ENCODE measurements at regions not wholly inside any gene's neighbourhood (a gene's known extent, or its start where the extent isn't known, plus 50 kb on each side); places are given as distances from the start of the nearest gene placed in this dataset.
A peak's percentile ranks its signal among the peaks of the same experiment; 100 is the strongest.

DNA sequence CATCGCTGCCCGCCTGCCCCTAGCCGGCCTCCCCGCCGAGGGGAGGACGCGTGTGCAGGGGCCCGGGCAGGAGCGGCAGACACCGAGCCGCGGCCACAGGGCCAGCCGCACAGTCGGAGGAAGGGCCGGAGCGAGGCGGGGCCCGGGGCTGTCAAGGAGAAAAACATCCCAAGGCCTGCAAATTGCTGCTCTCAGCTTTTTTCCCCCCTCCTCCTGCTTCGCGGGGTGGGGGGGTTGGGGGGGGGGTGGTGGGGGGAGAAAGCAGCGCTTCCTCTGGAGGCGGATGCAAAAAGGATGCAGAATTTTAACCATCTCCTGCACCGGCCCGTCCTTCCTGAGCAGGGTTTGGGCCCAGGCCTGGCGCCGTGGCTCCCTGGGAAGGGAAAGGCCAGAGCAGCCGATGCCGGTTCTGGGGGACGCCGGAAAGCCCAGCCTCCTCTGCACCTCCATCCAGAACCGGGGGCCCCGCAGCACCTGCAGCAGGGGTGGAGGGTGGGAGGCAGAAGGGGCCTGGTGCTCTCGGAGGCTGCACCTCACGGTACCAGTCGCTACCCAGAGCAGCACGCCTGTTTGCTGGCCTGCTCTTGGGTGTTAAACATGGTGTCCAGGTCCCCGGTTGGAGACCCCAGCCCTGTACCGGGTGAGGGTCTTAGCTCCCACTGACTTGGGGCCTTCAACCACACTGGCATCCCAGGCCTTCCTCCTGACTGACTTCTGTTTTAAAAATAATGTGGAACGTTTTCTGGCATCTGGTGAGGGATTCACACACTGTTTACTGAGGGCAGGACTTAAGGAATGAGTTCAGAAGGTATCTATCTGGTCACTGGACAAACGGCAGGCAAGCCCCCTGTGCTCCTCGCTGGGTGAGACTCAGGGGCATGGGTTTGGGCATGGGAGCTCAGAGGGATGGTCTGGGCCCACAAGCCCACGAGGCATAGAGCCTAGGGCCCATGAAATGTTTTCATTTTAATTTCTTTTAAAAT lies 77.4 kb upstream of the WNT7B start:
- H3K27ac Mint-ChIP-seq (ENCODE audit: unreplicated experiment): peak overlapping the region; percentile 76
- TF ChIP-seq, protein P1, sequence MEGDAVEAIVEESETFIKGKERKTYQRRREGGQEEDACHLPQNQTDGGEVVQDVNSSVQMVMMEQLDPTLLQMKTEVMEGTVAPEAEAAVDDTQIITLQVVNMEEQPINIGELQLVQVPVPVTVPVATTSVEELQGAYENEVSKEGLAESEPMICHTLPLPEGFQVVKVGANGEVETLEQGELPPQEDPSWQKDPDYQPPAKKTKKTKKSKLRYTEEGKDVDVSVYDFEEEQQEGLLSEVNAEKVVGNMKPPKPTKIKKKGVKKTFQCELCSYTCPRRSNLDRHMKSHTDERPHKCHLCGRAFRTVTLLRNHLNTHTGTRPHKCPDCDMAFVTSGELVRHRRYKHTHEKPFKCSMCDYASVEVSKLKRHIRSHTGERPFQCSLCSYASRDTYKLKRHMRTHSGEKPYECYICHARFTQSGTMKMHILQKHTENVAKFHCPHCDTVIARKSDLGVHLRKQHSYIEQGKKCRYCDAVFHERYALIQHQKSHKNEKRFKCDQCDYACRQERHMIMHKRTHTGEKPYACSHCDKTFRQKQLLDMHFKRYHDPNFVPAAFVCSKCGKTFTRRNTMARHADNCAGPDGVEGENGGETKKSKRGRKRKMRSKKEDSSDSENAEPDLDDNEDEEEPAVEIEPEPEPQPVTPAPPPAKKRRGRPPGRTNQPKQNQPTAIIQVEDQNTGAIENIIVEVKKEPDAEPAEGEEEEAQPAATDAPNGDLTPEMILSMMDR (IDR thresholded peaks at IDR 0.05; ENCODE audit: unreplicated experiment): no peak
- peak; percentile 47 for DNase-seq
- peaks cover 13% of the 10 kb centered on the region for H3K4me1 Mint-ChIP-seq (ENCODE audit: low read depth, unreplicated experiment)
- intact Hi-C loops (cut with micrococcal nuclease; ENCODE audit: unreplicated experiment): loop anchor here (10.0 kb wide), 1 partner anchor 50 kb away; no protein-coding TSS in a partner anchor
- no peaks in the 10 kb centered on the region for H3K27me3 Mint-ChIP-seq (ENCODE audit: unreplicated experiment)
- H3K36me3 Mint-ChIP-seq (ENCODE audit: insufficient read depth, unreplicated experiment): peaks cover 26% of the 10 kb centered on the region
- no TSS peak for BruUV-seq (replicated peaks)
- peak overlapping the region; percentile 80 for H3K4me3 Mint-ChIP-seq (ENCODE audit: low read depth, unreplicated experiment)
- no peaks in the 10 kb centered on the region for H3K9me3 Mint-ChIP-seq (ENCODE audit: low read depth, unreplicated experiment)
- CTCF ChIA-PET: interaction anchor here (1.1 to 1.9 kb wide), 4 partner anchors 18 to 476 kb away, joined by 3 to 11 read pairs (median 4); no protein-coding TSS in a partner anchor

DNA sequence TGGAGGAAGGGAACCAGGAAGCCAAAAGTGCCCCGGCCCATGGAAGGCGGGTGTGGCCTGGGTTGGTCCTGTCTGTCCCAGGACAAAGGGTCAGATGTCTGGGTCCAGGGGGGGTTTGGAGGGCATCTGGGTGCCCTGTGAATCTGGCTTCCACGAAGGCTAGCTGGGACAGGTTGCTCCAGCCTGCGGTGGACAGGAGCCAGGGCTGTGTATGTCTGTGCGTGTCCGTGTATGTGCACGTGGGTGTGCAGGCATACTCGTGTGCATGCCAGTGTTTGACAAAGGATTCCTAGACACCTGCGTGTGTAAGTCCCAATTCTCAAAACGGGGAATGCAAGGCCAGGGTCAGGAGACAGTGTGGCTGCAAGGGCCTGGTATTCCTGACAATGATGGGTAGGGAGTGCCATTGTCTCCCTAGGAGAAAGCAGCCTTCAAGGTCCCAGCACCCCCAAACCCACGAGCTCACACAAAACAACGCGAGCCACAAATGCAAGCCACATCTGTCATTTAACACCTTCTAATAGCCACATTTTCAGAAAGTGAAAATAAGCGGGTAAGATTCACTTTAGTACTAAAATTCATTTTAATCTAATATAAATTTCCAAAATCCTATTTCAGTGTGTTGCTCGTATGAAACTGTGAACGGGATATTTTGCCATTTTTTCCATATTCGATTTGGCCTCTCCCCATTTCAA lies 78.4 kb upstream of the WNT7B start:
- H3K27me3 Mint-ChIP-seq (ENCODE audit: unreplicated experiment): no peaks in the 10 kb centered on the region
- DNase-seq: no peak
- CTCF ChIA-PET: interaction anchor here (1.2 kb wide), 1 partner anchor 19 kb away, joined by 4 read pairs; no protein-coding TSS in a partner anchor
- intact Hi-C loops (cut with micrococcal nuclease; ENCODE audit: unreplicated experiment): loop anchor here (10.0 kb wide), 1 partner anchor 49 kb away; no protein-coding TSS in a partner anchor
- TF ChIP-seq, protein P1 (IDR thresholded peaks at IDR 0.05; ENCODE audit: unreplicated experiment): no peak
- H3K4me3 Mint-ChIP-seq (ENCODE audit: low read depth, unreplicated experiment): peak overlapping the region; percentile 80
- peaks cover 26% of the 10 kb centered on the region for H3K36me3 Mint-ChIP-seq (ENCODE audit: insufficient read depth, unreplicated experiment)
- no peaks in the 10 kb centered on the region for H3K9me3 Mint-ChIP-seq (ENCODE audit: low read depth, unreplicated experiment)
- H3K27ac Mint-ChIP-seq (ENCODE audit: unreplicated experiment): peak overlapping the region; percentile 76
- TSS peak; percentile 9 for BruUV-seq (replicated peaks)
- peaks cover 13% of the 10 kb centered on the region for H3K4me1 Mint-ChIP-seq (ENCODE audit: low read depth, unreplicated experiment)

DNA sequence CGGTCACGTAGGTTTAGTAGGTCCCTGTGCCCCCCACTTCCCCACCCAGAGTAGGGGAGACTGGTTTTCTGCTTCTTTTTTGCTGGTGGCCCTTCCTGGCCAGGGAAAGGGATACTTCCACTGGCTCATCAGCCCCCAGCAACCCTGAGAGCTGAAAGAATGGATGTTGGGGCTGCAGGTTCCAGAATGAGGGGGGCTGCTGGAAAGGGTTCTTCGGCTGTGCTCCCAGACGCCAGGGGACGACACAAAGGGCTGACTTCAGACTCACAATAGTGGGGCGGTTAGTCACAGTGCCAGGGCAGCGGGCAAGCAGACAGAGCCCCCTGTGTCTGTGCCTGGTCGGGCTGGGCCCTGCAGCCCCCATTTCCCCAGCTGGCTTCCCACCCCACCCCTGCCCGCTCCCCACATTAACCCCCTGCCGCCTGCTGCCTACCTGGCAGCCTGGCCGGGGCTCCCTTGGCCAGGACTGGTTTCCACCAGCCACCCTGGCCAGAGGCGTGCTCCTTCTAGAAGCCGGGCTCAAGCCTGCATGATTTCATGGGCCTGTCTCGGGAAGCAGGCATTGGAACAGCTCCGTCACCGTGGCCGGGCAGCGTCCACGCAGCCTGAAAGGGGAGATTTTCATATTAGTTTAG lies 79.1 kb upstream of the WNT7B start:
- H3K4me1 Mint-ChIP-seq (ENCODE audit: low read depth, unreplicated experiment): peaks cover 13% of the 10 kb centered on the region
- CTCF ChIA-PET: no interaction called here

More for the DNA sequence above, 79.1 kb upstream of the WNT7B start:
- no TSS peak for BruUV-seq (replicated peaks)
- no peak for DNase-seq
- H3K27ac Mint-ChIP-seq (ENCODE audit: unreplicated experiment): peak overlapping the region; percentile 76
- no peaks in the 10 kb centered on the region for H3K27me3 Mint-ChIP-seq (ENCODE audit: unreplicated experiment)
- peaks cover 26% of the 10 kb centered on the region for H3K36me3 Mint-ChIP-seq (ENCODE audit: insufficient read depth, unreplicated experiment)
- TF ChIP-seq, protein P1 (IDR thresholded peaks at IDR 0.05; ENCODE audit: unreplicated experiment): no peak
- peak overlapping the region; percentile 80 for H3K4me3 Mint-ChIP-seq (ENCODE audit: low read depth, unreplicated experiment)
- intact Hi-C loops (cut with micrococcal nuclease; ENCODE audit: unreplicated experiment): loop anchor here (10.0 kb wide), 1 partner anchor 49 kb away; no protein-coding TSS in a partner anchor
- H3K9me3 Mint-ChIP-seq (ENCODE audit: low read depth, unreplicated experiment): no peaks in the 10 kb centered on the region

All from Calu3 (cell line).